CD4-positive, alpha-beta T cell treated with Interleukin-15 for 1 hour (primary cell): ENCODE measurements at regions not wholly inside any gene's neighbourhood (a gene's known extent, or its start where the extent isn't known, plus 50 kb on each side); places are given as distances from the start of the nearest gene placed in this dataset.

Experiments used
- DNase-seq: peaks from one replicate; pipeline ENCODE4 v3.0.0-alpha.2; 2020

GRCh38 chr7:16084875-16085274 is 336.5 kb downstream of the CRPPA start:
- DNase-seq, result no peak

- no peak for DNase-seq
Observed at GRCh38 chr7:16084370-16084769, 337.0 kb downstream of the CRPPA start.

GRCh38 chr7:16083931-16084330 is 337.4 kb downstream of the CRPPA start:
- DNase-seq, result no peak

GRCh38 chr7:16080131-16080530 is 341.2 kb downstream of the CRPPA start:
- no peak for DNase-seq

GRCh38 chr7:16079723-16080122 is 341.6 kb downstream of the CRPPA start:
- DNase-seq, result no peak

- no peak for DNase-seq
Observed at GRCh38 chr7:16078076-16078952, 343.0 kb downstream of the CRPPA start.

- DNase-seq, result no peak
Observed at GRCh38 chr7:16071246-16071857, 350.0 kb downstream of the CRPPA start.

- DNase-seq, result no peak
Observed at GRCh38 chr7:16070806-16071205, 350.5 kb downstream of the CRPPA start.

GRCh38 chr7:16069998-16070397 is 351.3 kb downstream of the CRPPA start:
- no peak for DNase-seq

GRCh38 chr7:16068183-16068582 is 353.2 kb downstream of the CRPPA start:
- no peak for DNase-seq

- DNase-seq, result no peak
Observed at GRCh38 chr7:16067711-16068110, 353.6 kb downstream of the CRPPA start.

- no peak for DNase-seq
Observed at GRCh38 chr7:16066805-16067459, 354.4 kb downstream of the CRPPA start.

- no peak for DNase-seq
Observed at GRCh38 chr7:16065939-16066338, 355.4 kb downstream of the CRPPA start.

- DNase-seq, result no peak
Observed at GRCh38 chr7:16063716-16064675, 357.3 kb downstream of the CRPPA start.

- DNase-seq, result no peak
Observed at GRCh38 chr7:16063221-16063620, 358.1 kb downstream of the CRPPA start.

- no peak for DNase-seq
Observed at GRCh38 chr7:16062269-16062668, 359.1 kb downstream of the CRPPA start.

GRCh38 chr7:16061630-16062029 is 359.7 kb downstream of the CRPPA start:
- no peak for DNase-seq

- no peak for DNase-seq
Observed at GRCh38 chr7:16061011-16061410, 360.3 kb downstream of the CRPPA start.

GRCh38 chr7:16060502-16060901 is 360.8 kb downstream of the CRPPA start:
- no peak for DNase-seq

GRCh38 chr7:16055263-16055976 is 365.9 kb downstream of the CRPPA start:
- DNase-seq, result no peak

- DNase-seq, result no peak
Observed at GRCh38 chr7:16051561-16052255, 365.2 kb upstream of the MEOX2 start.
